ENCODE measurements at regions not wholly inside any gene's neighbourhood (a gene's known extent, or its start where the extent isn't known, plus 50 kb on each side); places are given as distances from the start of the nearest gene placed in this dataset.

DNA sequence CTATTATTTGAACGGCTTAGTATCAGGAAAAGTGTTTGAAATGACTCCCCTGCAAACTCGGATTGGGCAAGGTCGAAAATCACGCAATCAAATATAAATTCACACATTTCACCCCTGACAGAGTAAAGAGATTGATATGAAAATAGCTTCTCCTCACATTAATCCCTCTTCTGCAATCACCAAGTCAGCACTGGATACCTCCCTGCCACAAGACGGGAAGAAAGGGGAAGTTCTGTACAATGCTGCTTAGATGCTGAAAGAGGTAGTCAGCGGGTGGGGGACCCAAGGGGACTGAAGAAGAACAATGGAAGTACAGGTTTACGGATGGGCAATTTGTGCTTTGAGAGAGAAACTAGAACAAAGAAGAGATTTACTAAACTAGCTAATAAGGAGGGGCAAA is 72.0 kb upstream of the ANK3 start:
- Histone ChIP-seq H3K4me2 (ENCODE audit: insufficient read depth, low read length) (no peak overlapping the region), H3K4me1 (replicated peaks in 1 of 2; ENCODE audit: control insufficient read depth in 2 of 2, insufficient read depth in 2 of 2, low read length in 2 of 2) (no peaks in the 10 kb centered on the region), H3K79me2 (ENCODE audit: control insufficient read depth, insufficient read depth, low read length) (no peaks in the 10 kb centered on the region), H3K36me3 (ENCODE audit: control insufficient read depth, insufficient read depth, low read length) (no peaks in the 10 kb centered on the region), H2AFZ (ENCODE audit: low read depth, low read length) (no peak overlapping the region), H3K9me3 (replicated peaks; ENCODE audit: control insufficient read depth, insufficient read depth, low read depth, low read length) (no peaks in the 10 kb centered on the region), H3K27me3 (ENCODE audit: control insufficient read depth in 2 of 2, insufficient read depth in 2 of 2, low read length in 2 of 2) (no peaks in the 10 kb centered on the region; a peak in 2 of 5 replicates), H4K20me1 (replicated peaks; ENCODE audit: control insufficient read depth, insufficient read depth, low read length) (no peaks in the 10 kb centered on the region), H3K9me1 (ENCODE audit: control insufficient read depth, insufficient read depth, low read length) (no peaks in the 10 kb centered on the region), H3K4me3 (no peak overlapping the region), H3K9ac (ENCODE audit: insufficient read depth in 1 of 2, low read depth in 2 of 2, low read length in 2 of 2) (no peak overlapping the region), H3K27ac (ENCODE audit: extremely low read depth, low read depth, low read length) (no peak overlapping the region)
- DNase-seq (ENCODE audit: extremely low read depth in 1 of 4, low spot score in 3 of 4) (no peak), FAIRE-seq (no peak), ATAC-seq (no peak)
- WGBS (ENCODE audit: insufficient coverage, low coverage, missing lambda C conversion rate) = under 1% methylated on average over 7 of the region's 7 CpGs
- no TSS peak for BruUV-seq (replicated peaks)
- in situ Hi-C loops (cut with MboI) = no loop called here
- TF ChIP-seq MIER1 (IDR thresholded peaks at IDR 0.05; ENCODE audit: low read depth) = no peak
- TF ChIP-seq, protein P1, sequence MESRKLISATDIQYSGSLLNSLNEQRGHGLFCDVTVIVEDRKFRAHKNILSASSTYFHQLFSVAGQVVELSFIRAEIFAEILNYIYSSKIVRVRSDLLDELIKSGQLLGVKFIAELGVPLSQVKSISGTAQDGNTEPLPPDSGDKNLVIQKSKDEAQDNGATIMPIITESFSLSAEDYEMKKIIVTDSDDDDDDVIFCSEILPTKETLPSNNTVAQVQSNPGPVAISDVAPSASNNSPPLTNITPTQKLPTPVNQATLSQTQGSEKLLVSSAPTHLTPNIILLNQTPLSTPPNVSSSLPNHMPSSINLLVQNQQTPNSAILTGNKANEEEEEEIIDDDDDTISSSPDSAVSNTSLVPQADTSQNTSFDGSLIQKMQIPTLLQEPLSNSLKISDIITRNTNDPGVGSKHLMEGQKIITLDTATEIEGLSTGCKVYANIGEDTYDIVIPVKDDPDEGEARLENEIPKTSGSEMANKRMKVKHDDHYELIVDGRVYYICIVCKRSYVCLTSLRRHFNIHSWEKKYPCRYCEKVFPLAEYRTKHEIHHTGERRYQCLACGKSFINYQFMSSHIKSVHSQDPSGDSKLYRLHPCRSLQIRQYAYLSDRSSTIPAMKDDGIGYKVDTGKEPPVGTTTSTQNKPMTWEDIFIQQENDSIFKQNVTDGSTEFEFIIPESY (CRISPR knock-in tag; IDR thresholded peaks at IDR 0.05) = no peak
- no peak for TF ChIP-seq ADNP (tag; IDR thresholded peaks at IDR 0.05)
- TF ChIP-seq, protein P2, sequence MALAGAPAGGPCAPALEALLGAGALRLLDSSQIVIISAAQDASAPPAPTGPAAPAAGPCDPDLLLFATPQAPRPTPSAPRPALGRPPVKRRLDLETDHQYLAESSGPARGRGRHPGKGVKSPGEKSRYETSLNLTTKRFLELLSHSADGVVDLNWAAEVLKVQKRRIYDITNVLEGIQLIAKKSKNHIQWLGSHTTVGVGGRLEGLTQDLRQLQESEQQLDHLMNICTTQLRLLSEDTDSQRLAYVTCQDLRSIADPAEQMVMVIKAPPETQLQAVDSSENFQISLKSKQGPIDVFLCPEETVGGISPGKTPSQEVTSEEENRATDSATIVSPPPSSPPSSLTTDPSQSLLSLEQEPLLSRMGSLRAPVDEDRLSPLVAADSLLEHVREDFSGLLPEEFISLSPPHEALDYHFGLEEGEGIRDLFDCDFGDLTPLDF (CRISPR knock-in tag; IDR thresholded peaks at IDR 0.05) = no peak
- TF ChIP-seq TCF7L2 (IDR thresholded peaks at IDR 0.05; ENCODE audit: low read depth, low read length) = no peak
- TF ChIP-seq ZNF780A (CRISPR knock-in tag; IDR thresholded peaks at IDR 0.05) = no peak
- TF ChIP-seq MAFK (IDR thresholded peaks at IDR 0.05; ENCODE audit: low read length) = no peak
- TF ChIP-seq KAT2B (IDR thresholded peaks at IDR 0.05; ENCODE audit: low read depth, low read length) = no peak
- TF ChIP-seq, protein P3, sequence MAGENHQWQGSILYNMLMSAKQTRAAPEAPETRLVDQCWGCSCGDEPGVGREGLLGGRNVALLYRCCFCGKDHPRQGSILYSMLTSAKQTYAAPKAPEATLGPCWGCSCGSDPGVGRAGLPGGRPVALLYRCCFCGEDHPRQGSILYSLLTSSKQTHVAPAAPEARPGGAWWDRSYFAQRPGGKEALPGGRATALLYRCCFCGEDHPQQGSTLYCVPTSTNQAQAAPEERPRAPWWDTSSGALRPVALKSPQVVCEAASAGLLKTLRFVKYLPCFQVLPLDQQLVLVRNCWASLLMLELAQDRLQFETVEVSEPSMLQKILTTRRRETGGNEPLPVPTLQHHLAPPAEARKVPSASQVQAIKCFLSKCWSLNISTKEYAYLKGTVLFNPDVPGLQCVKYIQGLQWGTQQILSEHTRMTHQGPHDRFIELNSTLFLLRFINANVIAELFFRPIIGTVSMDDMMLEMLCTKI (IDR thresholded peaks at IDR 0.05; ENCODE audit: partially characterized antibody) = no peak
- TF ChIP-seq KDM4B (IDR thresholded peaks at IDR 0.05; ENCODE audit: borderline replicate concordance in 2 of 2, low read depth in 1 of 2) = no peak
- ChIA-PET CTCF (ENCODE audit: low intra/inter-chr PET ratio) (no interaction called here), POLR2A (no interaction called here)
- intact Hi-C loops (cut with micrococcal nuclease) = no loop called here
